ENCODE measurements at regions not wholly inside any gene's neighbourhood (a gene's known extent, or its start where the extent isn't known, plus 50 kb on each side); places are given as distances from the start of the nearest gene placed in this dataset.

GRCh38 chr6:95784019-95784418, 206.7 kb downstream of the MANEA start:
- no peak for DNase-seq

DNA sequence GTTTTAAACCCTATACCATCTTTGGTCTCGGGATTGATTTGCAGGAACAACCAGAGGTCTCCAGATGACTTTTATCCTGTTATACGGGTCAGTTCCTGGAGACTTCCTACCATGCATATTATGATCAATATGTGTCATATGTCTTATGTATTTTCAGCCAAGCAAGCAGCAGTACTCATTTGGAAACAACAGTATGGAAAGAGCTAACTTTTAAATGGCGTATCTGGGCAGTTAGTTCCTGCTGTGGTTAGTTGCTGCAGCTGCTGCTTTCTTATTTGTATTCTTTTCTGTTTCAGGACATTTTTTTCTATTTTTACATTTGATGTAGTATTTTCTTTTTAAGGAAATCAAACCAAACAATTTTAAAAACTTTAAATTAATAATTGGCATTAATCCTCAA, 207.5 kb downstream of the MANEA start:
- no peak for DNase-seq

DNA sequence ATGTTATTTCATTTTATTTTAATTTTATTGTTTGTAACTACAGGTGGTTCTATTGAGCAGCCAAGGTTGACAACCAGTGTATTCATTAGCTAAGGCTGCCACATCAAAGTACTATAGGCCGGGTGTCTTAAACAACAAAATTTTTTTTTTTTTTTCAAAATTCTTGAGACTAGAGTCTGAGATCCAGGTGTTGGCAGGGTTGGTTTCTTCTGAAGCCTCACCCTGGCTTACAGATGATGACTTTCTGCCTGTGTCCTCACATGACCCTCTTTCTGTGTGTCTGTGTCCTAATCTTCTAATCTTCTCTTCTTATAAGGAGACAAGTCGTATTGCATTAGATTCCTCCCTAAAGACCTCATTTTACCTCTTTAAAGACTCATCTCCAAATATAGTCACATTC, 208.4 kb downstream of the MANEA start:
- no peak for DNase-seq

GRCh38 chr6:95786802-95787201, 209.5 kb downstream of the MANEA start:
- DNase-seq: no peak

GRCh38 chr6:95790787-95791186, 213.5 kb downstream of the MANEA start:
- no peak for DNase-seq

GRCh38 chr6:95794749-95795148, 217.4 kb downstream of the MANEA start:
- no peak for DNase-seq

DNA sequence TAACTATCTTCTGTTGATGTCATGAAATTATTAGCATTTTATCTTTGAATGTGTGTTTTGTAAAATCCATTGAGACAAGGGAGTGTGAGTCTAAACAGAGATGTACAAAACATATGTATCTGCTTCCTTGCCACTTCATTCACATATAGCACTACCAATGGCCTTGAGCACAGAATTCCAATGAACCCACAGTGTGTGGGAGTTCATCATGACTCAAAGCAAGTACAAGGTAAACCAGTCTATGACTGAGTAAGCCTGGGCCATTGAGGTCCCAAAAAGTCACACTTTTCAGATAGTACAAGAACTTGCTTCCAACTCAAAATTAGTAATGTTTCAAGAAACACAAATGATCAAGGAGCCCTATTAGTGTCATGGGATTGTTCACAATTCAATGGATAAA, 218.6 kb downstream of the MANEA start:
- no peak for DNase-seq

- no peak for DNase-seq
Observed at GRCh38 chr6:95797054-95797453, 218.7 kb upstream of the FUT9 start.

GRCh38 chr6:95802978-95803377, 212.8 kb upstream of the FUT9 start:
- DNase-seq: no peak

DNA sequence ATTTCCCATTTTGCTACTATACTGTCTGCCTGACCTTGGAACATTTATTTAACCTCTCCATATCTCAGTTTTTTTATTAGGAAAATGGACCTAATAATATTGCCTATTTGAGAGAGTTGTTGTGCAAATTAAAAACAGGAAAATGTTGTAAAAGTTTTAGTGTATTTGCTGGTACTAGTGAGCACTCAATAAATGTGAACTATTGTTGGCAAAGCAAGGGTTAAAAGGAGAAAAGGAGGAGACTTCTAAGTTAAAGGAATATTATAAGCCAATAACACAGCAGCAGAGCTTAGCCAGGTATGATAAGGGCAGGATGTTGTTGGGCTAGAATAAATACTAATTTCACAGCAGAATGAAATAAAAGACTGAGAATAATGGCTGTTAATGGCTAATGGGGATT, 211.9 kb upstream of the FUT9 start:
- DNase-seq: no peak

DNA sequence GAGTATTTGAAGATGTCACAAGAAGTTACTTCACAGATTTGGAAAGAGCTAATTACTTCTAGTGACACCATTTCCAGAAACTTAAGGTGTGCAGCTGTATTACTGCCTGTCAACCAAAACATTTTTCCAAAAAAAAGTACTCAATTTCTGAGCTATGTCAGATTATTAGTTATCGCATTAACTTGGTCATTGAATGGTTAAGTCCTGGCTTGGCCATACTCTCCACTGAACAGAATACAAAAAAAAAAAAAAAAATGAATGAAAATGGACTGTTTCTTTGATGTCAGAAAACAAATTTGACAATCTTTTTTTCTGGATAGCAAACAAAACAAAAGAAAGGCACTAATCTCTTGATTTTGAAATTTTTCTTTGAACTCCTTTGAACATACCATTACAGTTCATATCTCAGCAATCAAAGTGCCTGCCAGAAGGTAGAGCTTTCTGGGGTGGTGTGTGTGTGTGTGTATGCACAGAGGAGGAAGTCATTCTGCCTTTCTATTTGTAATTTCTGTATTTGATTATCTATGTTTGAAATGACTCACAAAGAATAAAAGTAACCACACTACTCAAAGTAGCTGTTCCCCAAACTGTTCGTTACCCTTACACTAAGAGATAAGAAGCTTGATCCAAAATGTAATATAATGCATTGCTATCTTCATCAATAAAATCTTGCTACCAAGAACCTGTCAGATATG, 210.8 kb upstream of the FUT9 start:
- DNase-seq: no peak

GRCh38 chr6:95805699-95806098, 210.1 kb upstream of the FUT9 start:
- no peak for DNase-seq

DNA sequence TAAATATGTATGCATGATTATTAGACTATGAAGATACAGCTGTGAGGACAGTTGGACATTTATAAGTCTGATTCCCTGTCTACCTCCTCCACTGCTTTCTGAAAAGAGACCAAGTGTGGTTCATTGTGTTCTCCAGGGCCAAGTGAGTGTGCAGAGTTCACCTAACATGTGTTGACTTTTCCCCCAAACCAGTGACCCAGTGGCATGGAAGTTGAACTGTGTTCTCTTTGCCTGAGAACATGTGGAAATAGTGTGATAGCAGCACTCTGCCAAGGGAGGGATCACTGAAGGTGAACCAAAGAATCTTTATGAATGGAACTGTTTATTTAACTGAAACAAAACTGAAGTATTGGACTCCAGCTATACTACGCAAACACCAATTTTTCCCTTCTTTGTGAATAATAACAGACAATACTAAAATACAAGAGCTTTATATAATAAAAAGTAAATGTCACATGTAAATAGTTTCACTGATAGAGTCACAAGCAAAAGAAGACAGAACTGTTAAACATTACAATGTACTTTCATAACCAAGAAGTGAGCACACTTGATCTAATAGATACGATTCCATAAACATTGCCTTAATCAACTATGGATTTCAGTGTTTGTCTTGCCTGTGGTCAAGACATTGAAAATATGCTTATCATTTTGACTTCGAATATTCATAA, 200.3 kb upstream of the FUT9 start:
- DNase-seq: no peak

DNA sequence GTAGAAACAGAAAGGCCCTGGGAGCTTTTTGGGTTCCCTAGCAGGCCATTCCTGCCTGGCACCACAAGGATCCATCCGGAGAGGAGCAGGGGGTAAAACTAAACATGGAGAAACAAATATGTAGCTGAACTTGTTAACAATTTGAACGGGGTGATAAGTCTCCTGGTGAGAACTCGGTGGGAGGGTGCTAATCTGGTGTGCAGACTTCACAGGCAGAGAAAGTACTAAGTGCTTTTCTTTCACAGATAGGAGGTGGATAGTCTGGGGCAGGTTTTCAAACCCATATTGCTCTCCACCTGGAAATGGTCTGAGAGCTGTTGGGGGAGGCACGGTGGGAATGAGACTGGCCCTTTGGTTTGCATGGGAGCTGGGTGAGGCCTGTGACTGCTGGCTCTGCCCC, 196.3 kb upstream of the FUT9 start:
- no peak for DNase-seq

- no peak for DNase-seq
Observed at GRCh38 chr6:95819939-95820338, 195.8 kb upstream of the FUT9 start.

DNA sequence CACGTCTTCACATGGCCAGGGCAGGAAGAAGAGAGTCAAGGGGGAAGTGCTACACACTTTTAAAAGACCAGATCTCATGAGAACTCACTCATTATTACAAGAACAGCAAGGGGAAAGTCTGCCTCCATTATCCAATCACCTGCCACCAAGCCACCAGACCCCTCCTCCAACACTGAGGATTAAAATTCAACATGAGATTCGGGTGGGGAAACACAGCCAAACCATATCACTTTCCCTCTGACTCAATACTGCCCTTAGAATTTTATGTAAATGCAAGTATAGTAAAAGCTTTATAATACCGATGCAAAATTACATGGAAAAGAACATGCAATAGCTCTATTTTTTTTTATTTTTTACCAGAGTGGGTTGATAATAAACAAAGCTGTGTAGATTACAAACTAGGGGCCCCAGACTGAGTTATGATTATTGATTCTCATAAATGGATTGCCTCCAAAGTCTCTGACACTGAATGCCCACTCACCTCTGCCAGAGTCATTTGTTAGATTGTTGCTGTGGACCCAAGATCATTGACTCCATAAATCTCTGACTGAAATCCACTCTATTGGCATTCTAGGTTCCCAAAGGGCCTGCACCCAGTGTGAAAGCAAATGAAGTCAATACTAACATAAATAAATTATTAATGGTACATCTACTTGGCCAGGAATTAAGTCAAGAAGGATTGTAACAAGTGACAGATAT, 184.8 kb upstream of the FUT9 start:
- DNase-seq: no peak

GRCh38 chr6:95837890-95838289, 177.9 kb upstream of the FUT9 start:
- DNase-seq: no peak

GRCh38 chr6:95841560-95841959, 174.2 kb upstream of the FUT9 start:
- no peak for DNase-seq

DNA sequence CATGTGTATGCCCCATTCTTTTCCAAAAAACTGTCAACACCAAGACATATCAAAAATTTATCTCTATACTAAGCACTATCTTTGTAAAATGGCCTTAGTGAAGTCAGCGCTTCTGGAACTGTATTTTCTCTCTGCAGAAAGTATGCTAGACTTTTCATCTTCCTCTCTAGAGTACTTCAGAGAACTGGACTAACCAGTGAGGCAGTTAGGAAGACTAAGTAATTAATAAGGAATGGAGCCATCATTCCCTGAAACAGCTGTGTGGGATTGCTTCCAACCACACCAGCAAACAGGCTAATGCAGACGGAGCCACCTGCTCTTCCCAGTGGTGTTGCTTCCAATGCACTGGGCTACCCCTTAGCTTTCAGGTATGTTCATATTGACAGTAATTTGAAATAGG, 169.1 kb upstream of the FUT9 start:
- DNase-seq: peak; percentile 12

GRCh38 chr6:95847061-95847460, 168.7 kb upstream of the FUT9 start:
- no peak for DNase-seq

DNA sequence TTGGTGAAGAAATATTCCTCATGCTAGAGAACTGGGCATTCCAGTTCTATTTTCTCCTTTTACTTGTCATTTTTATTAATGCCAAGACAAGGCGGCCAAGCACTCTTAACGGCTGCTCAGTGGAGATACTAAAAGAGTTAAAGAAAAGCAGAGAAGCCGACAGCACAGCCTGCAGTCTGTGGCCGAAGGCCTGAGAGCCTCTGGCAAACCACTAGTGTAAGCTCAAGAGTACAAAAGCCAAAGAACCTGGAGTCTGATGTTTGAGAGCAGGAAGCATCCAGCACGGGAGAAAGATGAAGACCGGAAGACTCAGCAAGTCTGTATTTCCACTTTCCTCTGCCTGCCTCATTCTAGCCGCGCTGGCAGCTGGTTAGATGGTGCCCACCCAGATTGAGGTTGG, 167.1 kb upstream of the FUT9 start:
- no peak for DNase-seq

GRCh38 chr6:95856876-95857364, 158.9 kb upstream of the FUT9 start:
- DNase-seq: no peak

DNA sequence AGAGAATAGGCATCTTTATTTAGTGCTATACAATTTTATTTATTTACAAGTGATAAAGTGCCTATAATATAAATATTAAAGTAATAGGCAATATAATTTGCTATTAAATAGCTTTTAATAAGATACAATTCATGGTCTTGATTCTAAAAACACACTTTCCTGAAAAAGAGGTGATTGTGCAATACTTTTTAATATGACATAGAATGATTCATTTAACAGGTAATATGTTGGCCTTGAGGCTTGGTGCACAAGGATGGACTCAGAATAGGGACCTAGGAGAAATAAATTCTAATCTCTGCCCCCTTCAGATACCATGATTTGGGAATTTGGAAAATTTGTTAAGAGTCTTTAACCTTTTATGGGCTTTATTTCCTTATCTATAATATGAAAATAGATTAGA, 149.9 kb upstream of the FUT9 start:
- DNase-seq: no peak

GRCh38 chr6:95866732-95867131, 149.0 kb upstream of the FUT9 start:
- DNase-seq: no peak
